GM19035 (cell line): ENCODE measurements at regions not wholly inside any gene's neighbourhood (a gene's known extent, or its start where the extent isn't known, plus 50 kb on each side); places are given as distances from the start of the nearest gene placed in this dataset.
A peak's percentile ranks its signal among the peaks of the same experiment; 100 is the strongest.

Experiments
- ATAC-seq: cut with Tn5 transposase; IDR thresholded peaks from one replicate; pipeline ENCODE4 v1.9.1; 2021; ENCODE audit not compliant: unreplicated experiment

- ATAC-seq: no peak
Observed at GRCh38 chr1:234710936-234711724, 101.2 kb upstream of the IRF2BP2 start.

GRCh38 chr1:234710381-234710780, 100.4 kb upstream of the IRF2BP2 start:
- ATAC-seq: no peak

- no peak for ATAC-seq
Observed at GRCh38 chr1:234709473-234710228, 99.7 kb upstream of the IRF2BP2 start.

GRCh38 chr1:234708700-234709395, 98.9 kb upstream of the IRF2BP2 start:
- ATAC-seq: no peak

GRCh38 chr1:234707641-234708040, 97.7 kb upstream of the IRF2BP2 start:
- no peak for ATAC-seq

GRCh38 chr1:234706931-234707330, 97.0 kb upstream of the IRF2BP2 start:
- ATAC-seq: no peak

GRCh38 chr1:234706199-234706598, 96.2 kb upstream of the IRF2BP2 start:
- ATAC-seq: no peak

GRCh38 chr1:234705615-234706014, 95.6 kb upstream of the IRF2BP2 start:
- ATAC-seq: no peak

- ATAC-seq: no peak
Observed at GRCh38 chr1:234704106-234704887, 94.3 kb upstream of the IRF2BP2 start.

GRCh38 chr1:234702342-234703000, 92.5 kb upstream of the IRF2BP2 start:
- ATAC-seq: no peak

GRCh38 chr1:234701737-234702341, 91.9 kb upstream of the IRF2BP2 start:
- ATAC-seq: no peak

- ATAC-seq: peak; percentile 76
Observed at GRCh38 chr1:234699795-234700665, 90.1 kb upstream of the IRF2BP2 start.

GRCh38 chr1:234698686-234699085, 88.7 kb upstream of the IRF2BP2 start:
- no peak for ATAC-seq

- no peak for ATAC-seq
Observed at GRCh38 chr1:234697741-234698140, 87.8 kb upstream of the IRF2BP2 start.

- ATAC-seq: no peak
Observed at GRCh38 chr1:234697015-234697414, 87.0 kb upstream of the IRF2BP2 start.

- peak; percentile 40 for ATAC-seq
Observed at GRCh38 chr1:234696148-234696576, 86.2 kb upstream of the IRF2BP2 start.

- no peak for ATAC-seq
Observed at GRCh38 chr1:234694661-234695060, 84.7 kb upstream of the IRF2BP2 start.

GRCh38 chr1:234692966-234693580, 83.1 kb upstream of the IRF2BP2 start:
- ATAC-seq: no peak

- ATAC-seq: no peak
Observed at GRCh38 chr1:234691567-234691966, 81.6 kb upstream of the IRF2BP2 start.
